KMS-11 (cell line): ENCODE measurements at regions not wholly inside any gene's neighbourhood (a gene's known extent, or its start where the extent isn't known, plus 50 kb on each side); places are given as distances from the start of the nearest gene placed in this dataset.

Experiments
- H2AFZ ChIP-seq: fragments of 200-600 bp; sonication (generic); 2 replicates; pipeline ENCODE4 v1.6.1; 2016; ENCODE audit warnings: antibody characterized with exemption, mixed run types, low read depth
- H3K27ac ChIP-seq: fragments of 200-600 bp; sonication (generic); 2 replicates; pipeline ENCODE4 v1.6.1; 2016; ENCODE audit warnings: mild to moderate bottlenecking, mixed run types
- H3K27me3 ChIP-seq: fragments of 200-600 bp; sonication (generic); 2 replicates; pipeline ENCODE4 v1.6.1; 2017; ENCODE audit warnings: mild to moderate bottlenecking, low read depth, mixed run types, moderate library complexity; ENCODE audit not compliant: insufficient read depth
- H3K36me3 ChIP-seq: fragments of 200-600 bp; sonication (generic); 2 replicates; pipeline ENCODE4 v1.6.1; 2017; ENCODE audit warnings: mild to moderate bottlenecking, mixed run types; ENCODE audit not compliant: insufficient read depth
- H3K4me1 ChIP-seq: fragments of 200-600 bp; sonication (generic); 2 replicates; pipeline ENCODE4 v1.6.1; 2016; ENCODE audit warnings: mild to moderate bottlenecking, low read depth, mixed run types; ENCODE audit not compliant: poor library complexity, severe bottlenecking
- H3K4me2 ChIP-seq: fragments of 200-600 bp; sonication (generic); 2 replicates; pipeline ENCODE4 v1.7.0; 2016; ENCODE audit warnings: mild to moderate bottlenecking, mixed run types
- H3K4me3 ChIP-seq: fragments of 200-600 bp; sonication (generic); IDR thresholded peaks from 2 replicates; pipeline ENCODE4 v1.6.1; 2017; ENCODE audit warnings: low read depth, low read length, mixed read lengths; ENCODE audit not compliant: insufficient read depth
- H3K79me2 ChIP-seq: fragments of 200-600 bp; sonication (generic); 2 replicates; pipeline ENCODE4 v1.6.1; 2016; ENCODE audit warnings: low read depth, mixed run types; ENCODE audit not compliant: insufficient read depth
- H3K9ac ChIP-seq: fragments of 200-600 bp; sonication (generic); 2 replicates; pipeline ENCODE4 v1.6.1; 2016; ENCODE audit warnings: mild to moderate bottlenecking, mixed run types
- H4K20me1 ChIP-seq: fragments of 200-600 bp; sonication (generic); 2 replicates; pipeline ENCODE4 v1.6.1; 2016; ENCODE audit warnings: mild to moderate bottlenecking, mixed run types; ENCODE audit not compliant: insufficient read depth
- CTCF ChIP-seq: fragments of 200-600 bp; sonication (generic); conservative IDR thresholded peaks from 2 replicates; pipeline ENCODE4 v1.6.1; 2017; ENCODE audit warnings: low read depth, mild to moderate bottlenecking, antibody characterized with exemption, low read length, moderate library complexity, mixed read lengths

- H3K4me2 ChIP-seq = no peak overlapping the region
- no peak overlapping the region for H3K9ac ChIP-seq
- no peaks in the 10 kb centered on the region for H3K79me2 ChIP-seq
- H2AFZ ChIP-seq = no peak overlapping the region
- no peak overlapping the region for H3K27ac ChIP-seq
- no peak for TF ChIP-seq CTCF
- H3K4me1 ChIP-seq = no peaks in the 10 kb centered on the region
- no peaks in the 10 kb centered on the region for H4K20me1 ChIP-seq
- H3K4me3 ChIP-seq = no peak overlapping the region
- H3K36me3 ChIP-seq = no peaks in the 10 kb centered on the region
- H3K27me3 ChIP-seq = no peaks in the 10 kb centered on the region
These were observed 504.6 kb downstream of the KCTD8 start for GRCh38 chr4:43943998-43944397.

- Histone ChIP-seq H2AFZ (no peak overlapping the region), H3K4me3 (no peak overlapping the region), H3K4me2 (no peak overlapping the region), H4K20me1 (no peaks in the 10 kb centered on the region), H3K9ac (no peak overlapping the region), H3K36me3 (no peaks in the 10 kb centered on the region), H3K4me1 (no peaks in the 10 kb centered on the region), H3K27me3 (no peaks in the 10 kb centered on the region), H3K79me2 (no peaks in the 10 kb centered on the region), H3K27ac (no peak overlapping the region)
- TF ChIP-seq CTCF = no peak
These were observed 488.6 kb downstream of the KCTD8 start for GRCh38 chr4:43959976-43960375.

DNA sequence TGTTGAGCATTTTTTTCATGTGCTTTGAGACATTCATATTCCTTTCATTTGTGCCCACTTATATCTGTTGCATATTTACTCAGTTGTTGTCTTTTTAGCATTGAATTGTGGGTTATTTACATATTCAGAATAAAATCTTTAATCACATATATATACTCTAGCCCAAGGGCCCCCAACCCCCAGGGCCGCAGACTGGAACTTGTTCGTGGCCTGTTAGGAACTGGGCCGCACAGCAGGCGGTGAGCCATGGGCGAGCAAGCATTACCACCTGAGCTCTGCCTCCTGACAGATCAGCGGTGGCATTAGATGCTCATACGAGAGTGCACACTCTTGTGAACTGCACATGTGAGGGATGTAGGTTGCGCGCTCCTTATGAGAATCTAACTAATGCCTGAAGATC is 480.6 kb downstream of the KCTD8 start:
- H3K27me3 ChIP-seq = no peaks in the 10 kb centered on the region
- H3K36me3 ChIP-seq = no peaks in the 10 kb centered on the region
- no peaks in the 10 kb centered on the region for H3K79me2 ChIP-seq
- H2AFZ ChIP-seq = no peak overlapping the region
- no peak overlapping the region for H3K4me3 ChIP-seq
- no peaks in the 10 kb centered on the region for H4K20me1 ChIP-seq
- no peaks in the 10 kb centered on the region for H3K4me1 ChIP-seq
- no peak for TF ChIP-seq CTCF
- no peak overlapping the region for H3K4me2 ChIP-seq
- H3K9ac ChIP-seq = no peak overlapping the region
- no peak overlapping the region for H3K27ac ChIP-seq

DNA sequence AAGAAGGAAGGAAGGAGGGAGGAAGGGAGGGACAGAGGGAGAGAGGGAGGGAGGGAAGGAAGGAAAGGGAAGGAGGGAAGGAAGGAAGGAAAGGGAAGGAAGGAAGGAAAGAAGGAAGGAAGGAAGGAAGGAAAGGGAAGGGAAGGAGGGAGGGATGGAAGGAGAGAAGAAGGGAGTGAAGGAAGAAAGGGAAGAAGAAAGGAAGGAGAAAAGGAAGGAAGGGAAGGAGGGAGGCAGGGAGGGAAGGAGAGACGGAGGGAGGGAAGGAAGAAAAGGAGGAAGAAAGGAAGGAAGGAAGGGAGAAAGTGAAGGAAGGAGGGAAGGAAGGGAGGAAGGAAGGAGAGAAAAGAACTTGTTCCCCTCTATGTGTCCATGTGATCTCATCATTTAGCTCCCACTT is 465.0 kb downstream of the KCTD8 start:
- Histone ChIP-seq H4K20me1 (no peaks in the 10 kb centered on the region), H3K36me3 (no peaks in the 10 kb centered on the region), H3K79me2 (no peaks in the 10 kb centered on the region), H2AFZ (no peak overlapping the region), H3K4me3 (no peak overlapping the region), H3K9ac (no peak overlapping the region), H3K27me3 (no peaks in the 10 kb centered on the region), H3K4me1 (no peaks in the 10 kb centered on the region), H3K4me2 (no peak overlapping the region), H3K27ac (no peak overlapping the region)
- no peak for TF ChIP-seq CTCF
